Left ventricle myocardium inferior (tissue), 1 donor: ENCODE measurements at regions not wholly inside any gene's neighbourhood (a gene's known extent, or its start where the extent isn't known, plus 50 kb on each side); places are given as distances from the start of the nearest gene placed in this dataset.
A peak's percentile ranks its signal among the peaks of the same experiment; 100 is the strongest.

ENCODE experiments used
- DNase-seq: peaks from one replicate; pipeline ENCODE4 v3.0.0-alpha.2; 2020
- H3K27ac ChIP-seq: fragments of 200-600 bp; replicated peaks from 2 replicates; pipeline ENCODE4 v1.8.0; 2021
- H3K27me3 ChIP-seq: fragments of 200-600 bp; 2 replicates; pipeline ENCODE4 v1.8.0; 2021; ENCODE audit warnings: low read depth
- H3K36me3 ChIP-seq: fragments of 200-600 bp; 2 replicates; pipeline ENCODE4 v1.8.0; 2021
- H3K4me1 ChIP-seq: fragments of 200-600 bp; 2 replicates; pipeline ENCODE4 v1.8.0; 2021
- H3K4me3 ChIP-seq: fragments of 200-600 bp; 2 replicates; pipeline ENCODE4 v1.8.0; 2021; ENCODE audit warnings: mild to moderate bottlenecking, moderate library complexity
- H3K9me3 ChIP-seq: fragments of 200-600 bp; replicated peaks from 2 replicates; pipeline ENCODE4 v1.8.0; 2021
- intact Hi-C: fragments of 100-400 bp; cut with micrococcal nuclease; formaldehyde crosslinking; loops from one replicate; pipeline ENCODE4 v1.11.0; 2022
- TF ChIP-seq, protein P1 (sequence below): fragments of 200-600 bp; IDR thresholded peaks from 2 replicates; pipeline ENCODE4 v1.8.0; 2021; ENCODE audit warnings: antibody characterized with exemption, mild to moderate bottlenecking, borderline replicate concordance
- donor health status: DM: no; HTN: yes; CAD: no; lungs with severe emphysema.

GRCh38 chr6:121828146-121828886 is 392.9 kb downstream of the GJA1 start:
- H3K4me3 ChIP-seq: no peak overlapping the region
- no peaks in the 10 kb centered on the region for H3K36me3 ChIP-seq
- H3K27me3 ChIP-seq: no peaks in the 10 kb centered on the region
- no peaks in the 10 kb centered on the region for H3K9me3 ChIP-seq
- TF ChIP-seq, protein P1, sequence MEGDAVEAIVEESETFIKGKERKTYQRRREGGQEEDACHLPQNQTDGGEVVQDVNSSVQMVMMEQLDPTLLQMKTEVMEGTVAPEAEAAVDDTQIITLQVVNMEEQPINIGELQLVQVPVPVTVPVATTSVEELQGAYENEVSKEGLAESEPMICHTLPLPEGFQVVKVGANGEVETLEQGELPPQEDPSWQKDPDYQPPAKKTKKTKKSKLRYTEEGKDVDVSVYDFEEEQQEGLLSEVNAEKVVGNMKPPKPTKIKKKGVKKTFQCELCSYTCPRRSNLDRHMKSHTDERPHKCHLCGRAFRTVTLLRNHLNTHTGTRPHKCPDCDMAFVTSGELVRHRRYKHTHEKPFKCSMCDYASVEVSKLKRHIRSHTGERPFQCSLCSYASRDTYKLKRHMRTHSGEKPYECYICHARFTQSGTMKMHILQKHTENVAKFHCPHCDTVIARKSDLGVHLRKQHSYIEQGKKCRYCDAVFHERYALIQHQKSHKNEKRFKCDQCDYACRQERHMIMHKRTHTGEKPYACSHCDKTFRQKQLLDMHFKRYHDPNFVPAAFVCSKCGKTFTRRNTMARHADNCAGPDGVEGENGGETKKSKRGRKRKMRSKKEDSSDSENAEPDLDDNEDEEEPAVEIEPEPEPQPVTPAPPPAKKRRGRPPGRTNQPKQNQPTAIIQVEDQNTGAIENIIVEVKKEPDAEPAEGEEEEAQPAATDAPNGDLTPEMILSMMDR: no peak
- no peak overlapping the region for H3K27ac ChIP-seq
- no peak for DNase-seq
- peaks cover 39% of the 10 kb centered on the region for H3K4me1 ChIP-seq
- intact Hi-C loops: loop anchor here (10.0 kb wide), 1 partner anchor 164 kb away; no protein-coding TSS in a partner anchor

DNA sequence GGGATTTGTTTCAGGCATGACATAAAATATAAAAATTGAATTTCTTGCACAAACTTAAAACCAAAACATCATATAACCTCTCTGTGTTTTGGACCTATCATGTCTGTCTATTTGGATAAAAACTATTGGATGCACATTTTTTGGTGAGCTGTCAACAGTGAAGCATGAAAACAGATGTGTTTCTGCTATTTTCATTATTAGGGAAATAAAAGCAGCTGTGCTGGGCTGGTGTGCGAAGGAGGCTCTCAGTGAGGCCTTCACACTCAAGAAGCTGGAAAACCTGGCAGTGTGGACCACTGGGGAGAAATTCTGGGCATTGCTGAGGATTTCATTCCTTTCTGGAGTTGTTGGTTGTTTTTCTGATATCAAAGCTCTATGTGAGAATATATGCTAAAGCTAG is 395.3 kb downstream of the GJA1 start:
- Histone ChIP-seq H3K9me3 (no peaks in the 10 kb centered on the region), H3K36me3 (no peaks in the 10 kb centered on the region), H3K4me3 (no peak overlapping the region), H3K27ac (peak overlapping the region; percentile 45), H3K4me1 (peaks cover 31% of the 10 kb centered on the region), H3K27me3 (no peaks in the 10 kb centered on the region)
- TF ChIP-seq, protein P1: no peak
- intact Hi-C loops: no loop called here
- peak; percentile 16 for DNase-seq

DNA sequence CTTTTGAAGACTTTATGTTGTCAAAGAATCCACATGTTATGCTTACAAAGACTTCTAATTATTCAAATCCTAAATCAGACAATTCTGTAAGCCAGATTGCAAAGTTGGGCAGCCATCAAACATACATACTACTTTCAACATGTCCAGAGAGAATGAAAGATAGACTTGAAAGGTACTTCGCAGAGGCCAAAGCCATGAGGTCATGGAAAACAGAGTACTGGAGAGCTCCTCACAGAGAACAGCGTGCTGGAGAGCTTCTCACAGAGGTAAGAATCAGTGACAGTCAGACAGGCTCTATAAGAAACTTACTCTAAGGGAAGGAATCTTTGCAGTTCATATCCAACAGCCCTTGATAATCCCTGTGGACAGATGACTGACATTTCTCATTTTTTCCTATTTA is 400.2 kb downstream of the GJA1 start:
- H3K4me1 ChIP-seq: peaks cover 16% of the 10 kb centered on the region
- DNase-seq: no peak
- no peaks in the 10 kb centered on the region for H3K9me3 ChIP-seq
- no peak overlapping the region for H3K4me3 ChIP-seq
- intact Hi-C loops: no loop called here
- TF ChIP-seq, protein P1: no peak
- H3K27me3 ChIP-seq: no peaks in the 10 kb centered on the region
- no peak overlapping the region for H3K27ac ChIP-seq
- H3K36me3 ChIP-seq: no peaks in the 10 kb centered on the region

- DNase-seq: no peak
- Histone ChIP-seq H3K4me1 (peaks cover 17% of the 10 kb centered on the region), H3K36me3 (no peaks in the 10 kb centered on the region), H3K27ac (no peak overlapping the region), H3K27me3 (no peaks in the 10 kb centered on the region), H3K9me3 (no peaks in the 10 kb centered on the region), H3K4me3 (no peak overlapping the region)
- intact Hi-C loops: no loop called here
- TF ChIP-seq, protein P1: no peak
These were observed 402.2 kb downstream of the GJA1 start for GRCh38 chr6:121837545-121838229.

DNA sequence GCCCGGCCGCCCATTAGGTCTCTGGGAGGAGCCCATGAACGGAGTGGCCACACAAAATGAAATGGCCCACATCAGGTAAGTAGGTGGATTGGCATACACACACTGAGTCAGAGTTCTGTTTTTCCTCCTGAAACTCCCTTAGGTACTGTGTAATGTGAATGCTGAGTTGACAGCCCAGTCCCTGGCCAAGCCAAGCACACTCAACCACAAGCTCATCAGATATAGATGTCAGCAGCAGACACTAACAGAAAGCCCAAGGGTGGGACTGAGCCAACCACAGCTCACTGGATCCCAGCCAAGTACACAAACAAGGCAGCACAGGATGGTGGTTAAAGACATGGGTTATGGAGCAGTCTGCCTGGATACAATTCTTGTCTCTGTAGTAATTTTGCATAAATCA is 403.4 kb downstream of the GJA1 start:
- DNase-seq: peak; percentile 59
- TF ChIP-seq, protein P1: no peak
- H3K27ac ChIP-seq: peak overlapping the region; percentile 45
- intact Hi-C loops: no loop called here
- H3K27me3 ChIP-seq: no peaks in the 10 kb centered on the region
- H3K9me3 ChIP-seq: no peaks in the 10 kb centered on the region
- no peaks in the 10 kb centered on the region for H3K36me3 ChIP-seq
- peaks cover 17% of the 10 kb centered on the region for H3K4me1 ChIP-seq
- H3K4me3 ChIP-seq: no peak overlapping the region
